HG03571 (cell line): ENCODE measurements at regions not wholly inside any gene's neighbourhood (a gene's known extent, or its start where the extent isn't known, plus 50 kb on each side); places are given as distances from the start of the nearest gene placed in this dataset.
"Not testable (repeated sequence)": the region's sequence is repeated elsewhere in the genome, so short reads cannot be mapped to it uniquely, and the experiment has no call there.

Experiments used
- ATAC-seq: cut with Tn5 transposase; IDR thresholded peaks from one replicate; pipeline ENCODE4 v1.9.1; 2021; ENCODE audit not compliant: unreplicated experiment

GRCh38 chr10:33965795-33966581 lies 631.5 kb upstream of the NRP1 start:
- no peak for ATAC-seq

DNA sequence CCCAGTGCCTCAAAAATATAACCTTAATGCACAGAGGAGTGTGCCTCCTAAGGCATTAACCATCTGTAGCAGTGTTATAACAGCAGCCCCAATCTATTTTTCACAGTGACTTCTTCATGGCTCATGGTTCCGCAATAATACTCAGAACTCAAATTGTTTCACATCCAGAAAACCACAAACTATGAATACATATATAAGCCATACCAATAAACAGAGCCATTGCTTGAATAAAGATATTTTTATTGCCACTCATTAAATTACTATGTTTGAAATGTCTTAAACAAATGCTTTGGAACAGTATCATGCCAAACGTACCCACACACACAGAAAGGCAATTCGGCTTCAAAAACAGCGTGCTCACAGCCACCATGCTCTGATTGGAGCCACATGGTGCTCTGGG lies 629.3 kb upstream of the NRP1 start:
- no peak for ATAC-seq

DNA sequence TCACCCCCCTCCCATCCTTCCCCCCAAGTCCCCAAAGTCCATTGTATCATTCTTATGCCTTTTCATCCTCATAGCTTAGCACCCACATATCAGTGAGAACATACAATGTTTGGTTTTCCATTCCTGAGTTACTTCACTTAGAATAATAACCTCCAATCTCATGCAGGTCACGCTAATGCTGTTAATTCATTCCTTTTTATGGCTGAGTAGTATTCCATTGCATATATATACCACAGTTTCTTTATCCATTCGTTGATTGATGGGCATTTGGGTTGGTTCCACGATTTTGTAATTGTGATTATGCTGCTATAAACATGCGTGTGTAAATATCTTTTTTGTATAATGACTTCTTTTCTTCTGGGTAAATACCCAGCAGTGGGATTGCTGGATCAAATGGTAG lies 621.9 kb upstream of the NRP1 start:
- not testable (repeated sequence) for ATAC-seq

DNA sequence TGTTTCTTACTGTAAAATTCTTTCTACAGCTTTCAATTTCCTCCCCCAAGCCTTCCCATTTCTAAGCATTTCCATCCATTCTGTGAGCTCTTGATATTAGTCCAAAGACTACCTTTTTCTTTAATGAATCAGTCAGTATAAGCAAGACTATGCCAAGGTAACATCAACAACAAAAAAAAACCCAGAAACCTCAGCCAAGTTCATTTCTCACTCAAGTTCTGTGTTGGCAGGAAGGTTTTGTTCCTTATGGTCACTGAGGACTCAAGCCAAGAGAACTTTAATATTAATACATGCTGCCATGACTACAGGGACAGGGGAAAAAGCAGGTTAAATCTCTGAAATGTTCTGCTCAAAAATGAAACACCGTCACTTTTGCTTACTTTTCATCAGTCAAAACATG lies 621.2 kb upstream of the NRP1 start:
- no peak for ATAC-seq

GRCh38 chr10:33952692-33953360 lies 618.4 kb upstream of the NRP1 start:
- ATAC-seq: no peak

DNA sequence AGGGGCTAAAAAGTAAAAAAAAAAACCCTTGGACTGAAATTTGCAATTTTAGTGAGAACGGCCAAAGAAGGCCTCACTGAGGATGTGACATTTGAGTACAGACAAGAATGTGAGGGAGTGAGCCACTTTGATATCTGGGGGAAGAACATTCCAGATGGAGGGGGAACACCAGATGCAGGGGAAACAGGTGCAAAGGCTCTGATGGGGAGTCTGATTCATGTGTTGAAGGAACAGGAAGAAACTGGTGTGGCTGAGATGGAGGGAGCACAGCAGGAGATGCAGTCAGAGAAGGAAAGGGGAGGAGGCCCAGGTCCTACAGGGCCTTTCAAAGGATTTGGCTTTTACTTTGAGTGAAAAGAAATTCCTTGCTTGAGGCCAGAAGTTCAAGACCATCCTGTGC lies 615.7 kb upstream of the NRP1 start:
- ATAC-seq: no peak

DNA sequence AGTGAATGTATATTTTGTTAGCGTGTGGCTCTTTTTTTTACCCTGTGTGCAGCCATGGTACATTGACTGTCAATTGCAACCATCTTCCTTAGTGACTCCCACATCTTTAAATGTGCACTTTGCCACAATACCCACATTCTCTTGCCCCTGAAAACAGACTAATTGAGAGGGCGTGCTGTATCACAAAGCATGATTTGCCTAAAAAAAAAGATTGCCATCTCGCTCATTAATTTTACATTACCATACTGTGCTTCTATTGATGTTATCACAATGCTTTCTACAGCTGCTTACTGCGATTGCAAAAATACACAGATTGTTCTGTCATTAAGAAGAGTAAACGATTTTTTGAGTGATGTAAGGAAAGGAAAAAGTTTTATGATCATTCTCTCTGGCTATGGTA lies 613.1 kb upstream of the NRP1 start:
- no peak for ATAC-seq

GRCh38 chr10:33945051-33945450 lies 610.6 kb upstream of the NRP1 start:
- ATAC-seq: no peak

DNA sequence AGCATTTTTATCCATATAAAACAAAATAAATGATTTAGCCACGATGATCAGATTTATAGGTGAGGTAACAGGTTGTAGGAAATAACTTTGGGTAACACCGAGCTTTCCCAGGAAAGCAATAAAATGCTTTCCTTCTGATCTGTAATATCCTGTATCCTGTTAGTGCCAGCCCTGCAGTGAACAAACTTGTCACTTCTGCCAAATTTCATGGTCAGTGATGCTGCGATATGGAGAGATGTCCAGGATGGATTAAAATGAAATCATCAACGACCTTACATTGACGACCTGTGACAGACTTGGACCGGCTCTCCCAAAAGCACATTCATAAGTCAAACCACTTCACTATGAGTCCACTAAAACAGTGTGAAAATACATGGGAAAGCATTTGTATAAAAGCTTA lies 608.0 kb upstream of the NRP1 start:
- no peak for ATAC-seq

GRCh38 chr10:33939892-33940291 lies 605.4 kb upstream of the NRP1 start:
- no peak for ATAC-seq

DNA sequence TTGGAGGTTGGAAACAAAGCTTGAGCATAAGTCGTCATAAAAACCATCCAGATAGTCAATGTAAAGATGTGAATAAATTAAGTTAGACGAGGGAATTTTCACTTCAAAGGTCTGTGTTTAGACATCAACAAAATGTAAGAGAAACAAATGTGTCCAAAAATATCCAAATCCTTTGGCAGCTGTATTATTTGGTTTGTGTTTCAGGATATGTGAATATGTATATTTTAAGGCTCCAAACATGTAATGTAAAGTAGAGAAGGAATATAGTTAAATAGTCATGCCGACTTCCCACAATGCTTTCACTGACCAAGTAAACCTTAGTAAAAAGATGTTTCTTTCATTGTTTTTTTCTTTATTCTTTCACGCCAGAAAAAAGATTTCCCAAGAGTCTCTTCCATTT lies 604.9 kb upstream of the NRP1 start:
- no peak for ATAC-seq

- ATAC-seq: no peak
Measured at GRCh38 chr10:33938001-33938400, 603.5 kb upstream of the NRP1 start.

DNA sequence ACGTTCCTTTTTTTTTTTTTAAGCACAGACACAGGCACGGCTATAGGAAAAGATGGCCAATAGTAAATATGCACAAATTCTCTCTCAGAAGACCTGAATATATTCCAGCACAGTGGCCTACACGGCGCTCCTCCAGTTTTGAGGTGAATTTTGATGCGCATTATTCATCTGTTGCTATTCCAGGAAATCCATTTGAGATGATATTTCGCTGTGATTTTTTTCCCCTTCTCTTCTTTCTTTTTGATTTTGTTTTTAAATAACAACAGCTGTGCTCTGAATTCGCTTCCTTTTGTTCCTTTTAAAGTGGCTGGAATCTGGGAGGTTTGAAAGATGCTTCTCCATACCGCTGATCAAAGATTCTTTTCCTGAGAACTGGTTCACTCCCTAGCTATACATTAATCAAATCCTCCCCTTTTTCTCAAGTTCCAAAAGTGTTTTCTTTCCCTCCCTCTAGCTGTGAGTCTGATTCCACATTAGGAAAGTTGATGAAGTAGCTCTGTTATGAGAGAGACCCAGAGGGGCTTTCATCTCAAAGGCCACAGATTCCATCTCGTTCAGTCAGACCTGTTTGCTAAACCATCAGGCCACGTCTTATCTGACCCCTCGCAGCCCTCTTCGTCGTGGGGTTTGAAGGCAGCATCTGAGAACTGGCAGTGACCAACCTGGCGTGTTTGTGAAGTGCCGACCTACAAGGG lies 602.7 kb upstream of the NRP1 start:
- ATAC-seq: no peak

- no peak for ATAC-seq
Measured at GRCh38 chr10:33935350-33935749, 600.9 kb upstream of the NRP1 start.

GRCh38 chr10:33930079-33930478 lies 595.6 kb upstream of the NRP1 start:
- ATAC-seq: no peak

- ATAC-seq: no peak
Measured at GRCh38 chr10:33927347-33927746, 592.9 kb upstream of the NRP1 start.

DNA sequence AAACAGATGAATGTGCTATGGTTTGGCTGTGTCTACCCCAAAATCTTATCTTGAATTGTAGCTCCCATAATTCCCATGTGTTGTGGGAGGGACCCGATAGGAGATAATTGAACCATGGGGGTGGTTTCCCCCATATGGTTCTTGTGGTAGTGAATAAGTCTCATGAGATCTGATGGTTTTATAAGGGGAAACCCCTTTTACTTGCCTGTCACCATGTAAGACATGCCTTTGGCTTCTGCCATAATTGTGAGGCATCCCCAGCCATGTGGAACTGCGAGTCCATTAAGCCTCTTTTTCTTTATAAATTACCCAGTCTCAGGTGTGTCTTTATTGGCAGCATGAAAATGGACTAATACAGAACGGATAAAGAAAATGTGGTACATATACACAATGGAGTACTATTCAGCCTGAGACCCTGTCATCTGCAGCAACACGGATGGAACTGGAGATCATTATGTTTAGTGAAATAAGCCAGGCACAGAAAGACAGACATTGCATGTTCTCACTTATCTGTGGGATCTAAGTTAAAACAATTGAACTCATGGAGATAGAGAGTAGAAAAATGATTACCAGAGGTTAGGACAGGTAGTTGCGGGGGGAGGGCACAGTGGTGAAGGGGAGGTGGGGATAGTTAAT lies 587.6 kb upstream of the NRP1 start:
- ATAC-seq: no peak

GRCh38 chr10:33920351-33920750 lies 585.9 kb upstream of the NRP1 start:
- no peak for ATAC-seq

- ATAC-seq: no peak
Measured at GRCh38 chr10:33919244-33919643, 584.8 kb upstream of the NRP1 start.

- ATAC-seq: no peak
Measured at GRCh38 chr10:33917069-33917780, 582.8 kb upstream of the NRP1 start.

GRCh38 chr10:33914746-33915145 lies 580.3 kb upstream of the NRP1 start:
- no peak for ATAC-seq
